GM12891 (cell line): ENCODE measurements at regions not wholly inside any gene's neighbourhood (a gene's known extent, or its start where the extent isn't known, plus 50 kb on each side); places are given as distances from the start of the nearest gene placed in this dataset.
"Not testable (repeated sequence)": the region's sequence is repeated elsewhere in the genome, so short reads cannot be mapped to it uniquely, and the experiment has no call there.

Experiments used
- PAX5 ChIP-seq: IDR thresholded peaks from 2 replicates; pipeline ENCODE4 v1.6.1; 2011; ENCODE audit warnings: low read length, moderate library complexity, mild to moderate bottlenecking; ENCODE audit not compliant: insufficient read depth, severe bottlenecking
- POLR2A ChIP-seq: IDR thresholded peaks from 2 replicates; pipeline ENCODE4 v1.6.1; 2011; ENCODE audit warnings: low read depth, low read length, control low read depth
- POLR2AphosphoS5 ChIP-seq: IDR thresholded peaks from 2 replicates; pipeline ENCODE4 v1.6.1; 2011; ENCODE audit warnings: low read depth, low read length, control low read depth
- POU2F2 ChIP-seq: IDR thresholded peaks from 2 replicates; pipeline ENCODE4 v1.6.1; 2011; ENCODE audit warnings: low read depth, mild to moderate bottlenecking, control low read depth, low read length, moderate library complexity
- SPI1 ChIP-seq: IDR thresholded peaks from 2 replicates; pipeline ENCODE4 v1.6.1; 2011; ENCODE audit warnings: low read depth, low read length, control low read depth
- TAF1 ChIP-seq: IDR thresholded peaks from 2 replicates; pipeline ENCODE4 v1.6.1; 2011; ENCODE audit warnings: low read depth, low read length, control low read depth

- not testable (repeated sequence) for TF ChIP-seq POLR2A, POLR2AphosphoS5, TAF1, POU2F2, PAX5, SPI1
Measured at GRCh38 chr21:10415859-10416258, 105.5 kb upstream of the TPTE start.
